ENCODE measurements at regions not wholly inside any gene's neighbourhood (a gene's known extent, or its start where the extent isn't known, plus 50 kb on each side); places are given as distances from the start of the nearest gene placed in this dataset.

GRCh38 chr2:8548065-8548618, 133.7 kb upstream of the ID2 start:
- no peaks in the 10 kb centered on the region for H3K79me2 ChIP-seq (ENCODE audit: control insufficient read depth, insufficient read depth, low read length)
- ChIA-PET CTCF (ENCODE audit: low intra/inter-chr PET ratio) (no interaction called here), POLR2A (interaction anchor here (0.6 to 2.7 kb wide), 3 partner anchors 10 to 939 kb away, joined by 5 to 9 read pairs (median 6); partner anchors contain the start of gene ID2)
- no peak overlapping the region for H3K4me3 ChIP-seq
- no peaks in the 10 kb centered on the region for H3K36me3 ChIP-seq (ENCODE audit: control insufficient read depth, insufficient read depth, low read length)
- H3K4me2 ChIP-seq (ENCODE audit: insufficient read depth, low read length), result no peak overlapping the region
- no peaks in the 10 kb centered on the region for H3K9me3 ChIP-seq (replicated peaks; ENCODE audit: control insufficient read depth, insufficient read depth, low read depth, low read length)
- H3K9me1 ChIP-seq (ENCODE audit: control insufficient read depth, insufficient read depth, low read length), result no peaks in the 10 kb centered on the region
- H3K27me3 ChIP-seq (ENCODE audit: control insufficient read depth in 2 of 2, insufficient read depth in 2 of 2, low read length in 2 of 2), result peaks cover 0 to 3% of the 10 kb centered on the region in 2 experiments; a peak in 1 of 5 replicates
- FAIRE-seq (no peak), DNase-seq (ENCODE audit: extremely low read depth in 1 of 4, low spot score in 3 of 4) (no peak), ATAC-seq (no peak)
- H4K20me1 ChIP-seq (replicated peaks; ENCODE audit: control insufficient read depth, insufficient read depth, low read length), result no peaks in the 10 kb centered on the region
- TF ChIP-seq LCOR (CRISPR knock-in tag; IDR thresholded peaks at IDR 0.05) (no peak), HMGN3 (IDR thresholded peaks at IDR 0.05; ENCODE audit: borderline replicate concordance, extremely low read depth, insufficient read length, low read depth, low read length) (no peak), ESRRB (CRISPR knock-in tag; IDR thresholded peaks at IDR 0.05; ENCODE audit: borderline replicate concordance) (no peak), SREBF1 (IDR thresholded peaks at IDR 0.05; ENCODE audit: borderline replicate concordance, low read depth, low read length) (no peak), DEAF1 (CRISPR knock-in tag; IDR thresholded peaks at IDR 0.05) (no peak), PURB (CRISPR knock-in tag; IDR thresholded peaks at IDR 0.05; ENCODE audit: low read depth) (no peak), UBTF (IDR thresholded peaks at IDR 0.05; ENCODE audit: borderline replicate concordance in 1 of 2, low read depth in 2 of 2, low read length in 2 of 2) (no peak), MTF1 (CRISPR knock-in tag; IDR thresholded peaks at IDR 0.05; ENCODE audit: borderline replicate concordance) (no peak), ARID3B (CRISPR knock-in tag; IDR thresholded peaks at IDR 0.05; ENCODE audit: borderline replicate concordance) (no peak), TEAD1 (CRISPR knock-in tag; IDR thresholded peaks at IDR 0.05) (no peak), FOSL1 (tag; conservative IDR thresholded peaks at IDR 0.05) (no peak)
- TF ChIP-seq, protein P1, sequence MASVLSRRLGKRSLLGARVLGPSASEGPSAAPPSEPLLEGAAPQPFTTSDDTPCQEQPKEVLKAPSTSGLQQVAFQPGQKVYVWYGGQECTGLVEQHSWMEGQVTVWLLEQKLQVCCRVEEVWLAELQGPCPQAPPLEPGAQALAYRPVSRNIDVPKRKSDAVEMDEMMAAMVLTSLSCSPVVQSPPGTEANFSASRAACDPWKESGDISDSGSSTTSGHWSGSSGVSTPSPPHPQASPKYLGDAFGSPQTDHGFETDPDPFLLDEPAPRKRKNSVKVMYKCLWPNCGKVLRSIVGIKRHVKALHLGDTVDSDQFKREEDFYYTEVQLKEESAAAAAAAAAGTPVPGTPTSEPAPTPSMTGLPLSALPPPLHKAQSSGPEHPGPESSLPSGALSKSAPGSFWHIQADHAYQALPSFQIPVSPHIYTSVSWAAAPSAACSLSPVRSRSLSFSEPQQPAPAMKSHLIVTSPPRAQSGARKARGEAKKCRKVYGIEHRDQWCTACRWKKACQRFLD (CRISPR knock-in tag; IDR thresholded peaks at IDR 0.05), result no peak
- H2AFZ ChIP-seq (ENCODE audit: low read depth, low read length), result no peak overlapping the region
- H3K9ac ChIP-seq (ENCODE audit: insufficient read depth in 1 of 2, low read depth in 2 of 2, low read length in 2 of 2), result no peak overlapping the region; a peak in 1 of 4 replicates
- in situ Hi-C loops (cut with MboI), result no loop called here
- no peak overlapping the region for H3K27ac ChIP-seq (ENCODE audit: extremely low read depth, low read depth, low read length)
- intact Hi-C loops (cut with micrococcal nuclease), result no loop called here
- no TSS peak for BruUV-seq (replicated peaks)
- 44% methylated on average over 9 of the region's 9 CpGs for whole genome bisulfite sequencing (ENCODE audit: insufficient coverage, low coverage, missing lambda C conversion rate)
- peaks cover 17 to 25% of the 10 kb centered on the region in 2 experiments for H3K4me1 ChIP-seq (replicated peaks in 1 of 2; ENCODE audit: control insufficient read depth in 2 of 2, insufficient read depth in 2 of 2, low read length in 2 of 2)

Data from K562 (cell line).